M059J (cell line): ENCODE measurements at regions not wholly inside any gene's neighbourhood (a gene's known extent, or its start where the extent isn't known, plus 50 kb on each side); places are given as distances from the start of the nearest gene placed in this dataset.
A peak's percentile ranks its signal among the peaks of the same experiment; 100 is the strongest.

Experiments
- DNase-seq: peaks from one replicate; pipeline ENCODE4 v3.0.0-alpha.2; 2012; ENCODE audit warnings: low read depth

DNA sequence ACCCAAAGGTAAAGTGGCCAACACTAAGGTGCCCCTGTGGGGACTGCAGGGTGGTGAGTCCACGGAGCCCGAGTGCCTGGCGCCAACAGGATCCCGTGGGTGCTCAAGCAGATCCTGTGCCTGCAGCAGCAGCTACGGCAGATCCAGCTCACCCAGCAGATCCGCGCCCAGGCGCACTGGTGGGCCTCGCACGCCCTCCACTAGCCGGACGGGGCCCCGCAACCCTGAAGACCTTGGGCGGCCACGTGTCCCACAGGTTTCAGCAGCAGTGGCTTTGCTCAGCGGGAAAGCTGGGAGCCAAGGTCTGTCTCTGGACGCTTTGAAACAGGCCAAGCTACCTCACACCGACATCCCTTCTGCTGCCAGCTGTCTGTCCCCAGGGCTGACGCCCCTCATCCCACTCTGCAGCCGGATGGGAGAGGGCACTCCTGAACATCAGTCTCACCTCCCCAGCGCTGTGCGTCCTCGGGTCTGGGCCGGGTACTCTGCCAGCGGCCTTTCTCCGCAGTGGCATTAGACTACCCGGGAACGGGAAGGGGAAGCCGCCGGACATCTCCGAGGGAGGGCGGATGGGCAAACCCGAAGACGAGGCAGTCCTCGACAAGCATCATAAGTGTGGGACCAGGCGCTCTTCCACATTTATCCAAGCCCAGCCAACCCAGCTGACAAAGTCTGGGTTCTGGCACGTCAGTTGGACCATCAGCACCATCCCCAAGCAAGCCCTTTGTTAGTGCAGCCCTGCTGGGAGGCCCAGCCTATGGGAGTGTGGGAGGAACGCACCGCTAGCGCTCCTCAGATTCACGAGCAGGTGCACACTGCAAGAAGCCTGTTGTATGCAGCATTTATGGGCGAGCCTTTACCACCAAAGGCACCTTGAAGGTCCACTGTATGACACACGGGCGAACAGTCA, 212.6 kb upstream of the UBE2E2 start:
- no peak for DNase-seq

DNA sequence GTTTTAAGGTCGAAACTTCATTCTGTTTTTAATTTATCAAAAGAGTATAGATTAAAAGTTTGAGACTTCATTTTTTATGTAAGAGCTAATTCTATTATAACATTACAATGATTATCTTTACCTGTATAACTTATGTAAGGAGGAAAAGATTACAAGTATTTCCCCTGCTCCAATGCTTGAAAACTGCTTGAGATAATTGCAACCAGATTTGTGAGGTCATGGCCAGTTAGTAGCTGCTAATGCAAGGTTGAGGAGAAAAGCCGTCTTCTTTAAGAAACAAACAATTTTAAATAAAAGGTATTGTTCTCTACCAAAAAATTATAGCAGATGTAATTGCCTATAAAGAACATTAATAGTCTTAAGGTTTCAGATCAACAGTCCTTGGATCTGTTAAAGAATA, 208.3 kb upstream of the UBE2E2 start:
- no peak for DNase-seq

DNA sequence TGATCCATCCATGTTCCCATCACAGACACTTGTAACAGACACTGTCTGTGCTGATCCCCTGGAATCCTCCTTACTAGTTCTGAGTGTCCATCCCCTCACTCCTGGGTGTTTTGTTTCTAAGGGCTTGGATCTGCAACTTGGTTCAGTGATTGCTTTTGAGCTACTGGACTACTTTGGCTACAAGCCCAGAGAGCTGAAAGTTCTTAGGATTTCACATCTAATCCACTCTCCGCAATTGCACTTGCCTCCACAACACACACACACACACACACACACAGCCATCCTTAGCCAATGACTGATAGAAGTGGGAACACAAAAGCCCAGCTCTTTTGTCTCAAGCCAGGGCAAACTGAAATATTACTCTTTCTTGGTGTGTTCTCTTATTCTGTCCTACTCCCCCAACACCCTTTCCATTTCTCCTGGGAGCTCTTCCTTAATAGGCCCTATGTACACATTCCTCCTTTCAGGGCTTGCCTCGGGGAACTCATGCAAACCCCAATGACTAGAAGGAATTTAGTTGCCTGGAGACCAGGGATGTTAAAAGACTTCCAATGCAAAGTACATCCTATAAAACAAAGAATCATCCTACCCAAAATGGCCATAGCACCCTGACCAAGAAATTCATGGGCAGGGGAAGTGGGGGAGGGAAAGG, 206.1 kb upstream of the UBE2E2 start:
- no peak for DNase-seq

DNA sequence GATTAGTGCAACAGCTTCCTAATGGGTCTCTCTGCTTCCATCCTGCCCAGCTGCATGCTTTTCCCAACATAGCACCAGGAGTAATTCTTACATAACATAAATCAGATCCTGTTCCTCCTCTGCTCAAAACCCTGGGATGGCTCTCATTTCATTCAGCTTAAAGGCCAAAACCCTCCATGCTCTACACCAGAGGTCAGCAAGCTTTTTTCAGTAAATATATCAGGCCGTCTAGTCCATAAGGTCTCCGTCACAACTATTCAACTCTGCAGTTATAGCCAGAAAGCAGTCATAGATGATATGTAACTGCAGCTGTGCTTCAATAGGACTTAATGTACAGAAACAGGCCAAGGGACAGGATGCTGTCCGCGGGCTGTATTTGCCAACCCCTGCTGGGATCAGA, 202.8 kb upstream of the UBE2E2 start:
- DNase-seq, result no peak

GRCh38 chr3:23002151-23002550, 201.0 kb upstream of the UBE2E2 start:
- DNase-seq, result no peak

GRCh38 chr3:23002836-23003732, 200.0 kb upstream of the UBE2E2 start:
- peak; percentile 5 for DNase-seq

DNA sequence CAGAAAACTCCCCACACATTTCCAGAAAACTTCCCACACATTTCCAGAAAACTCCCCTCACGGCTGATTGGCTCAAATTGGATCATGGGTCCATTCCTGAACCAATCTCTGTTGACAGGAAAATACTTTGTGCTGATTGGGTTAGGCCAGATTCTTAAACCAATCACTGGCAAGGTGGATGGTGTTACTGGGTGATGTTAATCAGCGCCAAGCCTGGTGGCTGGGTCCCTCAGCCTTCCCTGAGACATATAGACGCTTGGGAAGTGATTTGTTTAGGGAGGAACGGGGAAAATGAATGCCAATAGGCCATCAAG, 199.4 kb upstream of the UBE2E2 start:
- no peak for DNase-seq

DNA sequence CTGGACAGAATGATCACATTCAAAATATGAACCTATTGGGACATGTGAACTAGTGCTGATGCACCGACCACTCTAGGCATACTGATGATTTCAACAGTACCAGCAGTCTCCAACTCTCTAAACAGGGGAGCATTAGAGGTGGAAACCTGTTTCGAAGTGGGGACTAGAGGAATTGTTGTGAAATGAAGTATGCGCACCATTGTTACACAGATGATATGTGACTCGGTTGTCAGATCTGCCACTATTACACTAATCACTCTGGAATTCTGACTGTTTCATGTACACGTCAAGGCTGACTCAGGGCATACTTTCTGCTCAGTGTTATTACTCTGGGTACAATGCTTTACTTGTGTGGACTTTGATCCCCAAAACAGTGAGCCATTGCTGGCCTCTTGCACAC, 198.2 kb upstream of the UBE2E2 start:
- peak; percentile 67 for DNase-seq

DNA sequence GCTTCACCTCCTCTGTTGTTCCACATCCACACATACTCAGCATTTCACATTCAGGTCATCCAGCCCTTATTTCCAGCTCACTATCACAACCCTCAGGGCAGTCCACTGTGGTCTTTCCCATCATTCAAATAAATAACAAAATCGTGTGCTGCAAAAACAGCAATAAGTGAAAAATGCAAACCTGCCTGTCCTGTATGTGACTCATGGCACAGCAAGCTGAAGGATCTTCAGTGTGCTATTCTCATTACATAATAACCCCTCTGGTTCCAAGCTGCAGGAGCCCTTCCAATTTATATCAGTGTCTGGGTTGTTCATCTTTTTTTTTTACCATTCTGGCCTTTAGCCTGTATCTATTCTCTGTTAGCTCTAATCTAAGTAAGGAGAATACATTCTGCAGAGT, 185.3 kb upstream of the UBE2E2 start:
- peak; percentile 39 for DNase-seq

DNA sequence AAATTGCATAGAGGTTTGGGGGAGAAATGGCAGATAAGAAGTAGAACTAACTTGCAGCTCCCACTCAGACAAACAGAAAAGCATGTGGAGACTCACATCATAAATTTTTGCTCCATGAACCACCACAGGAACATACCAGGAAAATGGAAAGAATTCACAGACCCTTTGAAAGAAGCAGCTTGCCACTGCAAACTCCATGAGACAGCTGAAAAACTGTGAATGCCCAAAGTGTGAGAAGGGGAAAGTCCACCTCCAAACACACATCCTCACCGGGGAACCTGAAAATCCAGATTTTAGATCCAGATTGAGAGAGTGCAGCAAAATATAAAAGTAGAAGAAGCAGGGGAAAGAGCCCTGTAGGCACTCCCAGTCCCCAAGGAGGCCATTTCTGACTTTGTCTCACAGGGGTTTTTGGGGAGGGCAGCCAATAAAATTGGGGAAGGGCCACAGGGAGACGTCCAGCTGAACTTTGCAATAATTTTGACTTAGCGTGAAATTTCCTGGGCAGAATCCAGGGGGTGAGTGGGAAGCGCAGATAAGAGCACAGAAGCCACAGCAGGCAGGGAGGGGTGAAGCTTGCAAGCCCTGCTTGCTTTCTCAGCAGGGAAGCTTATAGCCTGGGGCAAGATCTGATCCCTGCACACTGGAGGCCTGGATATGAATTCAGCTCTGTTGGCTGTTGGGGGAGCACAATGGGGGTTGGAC, 183.4 kb upstream of the UBE2E2 start:
- peak; percentile 29 for DNase-seq

- no peak for DNase-seq
These were observed 174.8 kb upstream of the UBE2E2 start for GRCh38 chr3:23028294-23028693.

DNA sequence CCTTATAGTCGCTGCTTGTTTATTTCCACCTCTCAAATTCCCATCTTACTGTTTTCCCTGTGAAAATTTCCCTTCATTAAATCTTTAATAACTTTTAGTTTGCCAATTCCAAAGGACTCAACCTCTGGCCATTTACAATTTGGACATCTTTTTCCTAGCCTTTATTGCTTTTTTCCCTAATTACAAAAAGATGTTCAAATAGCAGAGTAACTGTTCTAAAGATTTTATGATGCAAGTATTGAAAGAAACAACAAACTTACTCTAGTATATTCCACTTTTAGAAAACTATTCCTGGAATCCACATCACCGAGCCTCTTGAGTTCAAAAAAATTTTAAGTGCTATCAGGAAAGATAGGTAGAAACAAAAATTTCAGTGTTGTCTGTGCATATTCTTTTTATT, 174.1 kb upstream of the UBE2E2 start:
- DNase-seq, result no peak

DNA sequence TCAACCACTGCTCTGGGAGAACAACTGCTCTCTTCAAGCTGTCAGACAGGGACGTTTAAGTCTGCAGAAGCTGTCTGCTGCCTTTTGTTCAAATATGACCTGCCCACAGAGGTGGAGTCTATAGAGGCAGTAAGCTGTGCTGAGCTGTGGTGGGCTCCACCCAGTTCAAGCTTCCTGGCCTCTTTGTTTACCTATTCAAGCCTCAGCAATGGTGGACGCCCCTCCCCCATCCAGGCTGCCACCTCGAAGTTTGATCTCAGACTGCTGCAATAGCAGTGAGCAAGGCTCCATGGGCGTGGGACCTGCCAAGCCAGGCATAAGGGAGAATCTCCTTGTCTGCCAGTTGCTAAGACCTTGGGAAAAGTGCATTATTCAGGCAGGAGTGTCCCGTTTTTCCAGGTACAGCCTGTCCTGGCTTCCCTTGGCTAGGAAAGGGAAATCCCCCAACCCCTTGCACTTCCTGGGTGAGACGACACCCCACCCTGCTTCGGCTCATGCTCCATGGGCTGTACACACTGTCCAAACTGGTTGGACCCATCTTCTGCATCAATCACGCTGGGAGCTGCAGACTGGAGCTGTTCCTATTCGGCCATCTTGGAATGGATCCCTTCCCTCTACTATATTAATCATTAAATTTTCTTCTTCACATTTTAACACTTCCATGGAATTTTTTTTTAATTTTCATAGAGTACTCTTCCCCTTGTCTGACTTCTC, 167.0 kb upstream of the UBE2E2 start:
- DNase-seq, result no peak

- no peak for DNase-seq
These were observed 166.4 kb upstream of the UBE2E2 start for GRCh38 chr3:23036728-23037127.

- no peak for DNase-seq
These were observed 164.7 kb upstream of the UBE2E2 start for GRCh38 chr3:23038471-23038870.

DNA sequence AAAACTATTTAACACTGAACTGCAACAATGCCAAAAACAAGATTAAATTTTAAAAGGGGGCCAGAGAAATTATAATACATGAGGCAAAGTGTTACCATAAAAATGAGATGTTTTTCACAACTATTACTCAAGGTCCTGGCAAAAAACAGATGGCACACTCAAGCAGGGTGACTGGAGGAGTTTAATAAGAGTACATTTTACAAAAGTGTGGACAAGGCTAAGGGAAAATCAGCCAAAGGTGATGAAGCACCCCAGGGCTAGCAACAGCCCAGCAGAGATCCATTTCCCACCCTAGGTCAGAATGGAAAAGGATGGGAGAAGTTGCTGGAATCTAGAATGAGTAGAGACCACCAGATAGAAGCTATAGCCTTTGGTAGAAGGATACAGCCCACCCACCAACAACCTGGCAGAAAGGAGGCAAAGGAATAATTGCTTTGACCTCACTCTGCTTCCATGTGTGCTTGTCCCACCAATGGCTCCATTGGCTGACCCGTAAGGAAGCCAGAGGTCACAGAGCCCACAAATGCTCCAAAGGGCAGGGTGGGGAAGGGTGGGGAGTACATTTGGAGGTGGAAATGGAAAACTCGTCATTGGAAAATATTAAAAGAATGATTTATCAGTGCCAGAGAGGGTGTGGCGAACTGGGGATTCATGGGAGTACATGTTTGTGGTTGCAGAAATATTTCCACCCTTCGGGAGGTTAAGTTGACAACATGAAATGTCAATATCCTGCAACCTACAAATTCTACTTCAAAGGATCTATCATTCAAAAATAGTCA, 161.0 kb upstream of the UBE2E2 start:
- DNase-seq, result peak; percentile 22

- no peak for DNase-seq
These were observed 158.7 kb upstream of the UBE2E2 start for GRCh38 chr3:23044463-23044862.

DNA sequence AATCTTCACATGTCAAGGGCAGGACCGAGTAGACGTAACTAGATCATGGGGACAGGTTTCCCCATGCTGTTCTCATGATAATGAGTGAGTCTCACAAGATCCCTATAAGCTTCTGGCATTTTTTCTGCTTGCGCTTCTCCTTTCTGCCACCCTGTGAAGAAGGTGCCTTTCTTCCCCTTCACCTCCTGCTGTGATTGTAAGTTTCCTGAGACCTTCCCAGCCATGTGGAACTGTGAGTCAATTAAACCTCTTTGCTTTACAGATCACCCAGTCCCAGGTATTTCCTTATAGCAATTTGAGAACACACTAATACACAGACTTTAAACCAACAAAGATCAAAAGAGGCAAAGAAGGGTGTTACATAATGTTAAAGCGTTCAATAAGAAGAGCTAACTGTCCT, 156.6 kb upstream of the UBE2E2 start:
- DNase-seq, result no peak

- DNase-seq, result peak; percentile 14
These were observed 151.6 kb upstream of the UBE2E2 start for GRCh38 chr3:23051240-23052140.
